ENCODE measurements at regions not wholly inside any gene's neighbourhood (a gene's known extent, or its start where the extent isn't known, plus 50 kb on each side); places are given as distances from the start of the nearest gene placed in this dataset.

DNA sequence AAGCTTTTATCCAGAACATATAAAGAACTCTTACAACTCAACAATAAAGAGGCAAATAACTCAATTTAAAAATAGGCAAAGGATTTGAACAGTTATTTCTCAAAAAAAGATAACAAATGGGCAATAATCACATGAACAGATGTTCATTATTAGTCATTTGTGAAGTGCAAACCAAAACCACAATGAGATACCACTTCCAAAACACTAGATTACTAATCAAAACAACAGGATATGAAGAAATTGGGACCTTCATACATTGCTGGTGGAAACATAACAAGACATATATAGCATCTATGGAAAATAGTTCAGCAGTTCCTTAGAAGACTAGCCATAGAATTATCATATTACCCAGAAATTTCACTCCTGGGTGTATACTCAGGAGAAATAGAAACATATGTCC lies 224.6 kb downstream of the FBXO8 start:
- no peaks in the 10 kb centered on the region for H3K27me3 Mint-ChIP-seq (ENCODE audit: low read depth, unreplicated experiment)
- Histone ChIP-seq H3K9ac (ENCODE audit: low read length) (no peak overlapping the region), H3K79me2 (ENCODE audit: insufficient read depth, low read length) (no peaks in the 10 kb centered on the region), H3K27ac (ENCODE audit: low read depth, low read length) (no peak overlapping the region), H3K4me1 (ENCODE audit: insufficient read depth, low read length) (no peaks in the 10 kb centered on the region), H3K9me3 (ENCODE audit: insufficient read depth, low read depth, low read length) (no peaks in the 10 kb centered on the region), H3K4me3 (ENCODE audit: insufficient read depth, low read depth, low read length) (no peak overlapping the region), H3K4me2 (ENCODE audit: low read length) (no peak overlapping the region), H3K27me3 (ENCODE audit: insufficient read depth, low read length) (no peaks in the 10 kb centered on the region), H2AFZ (ENCODE audit: low read depth, low read length) (no peak overlapping the region), H3K36me3 (ENCODE audit: insufficient read depth, low read length) (no peaks in the 10 kb centered on the region), H4K20me1 (ENCODE audit: insufficient read depth, low read length) (no peaks in the 10 kb centered on the region)
- H3K4me1 Mint-ChIP-seq (ENCODE audit: low read depth, unreplicated experiment) = no peaks in the 10 kb centered on the region
- no peaks in the 10 kb centered on the region for H3K36me3 Mint-ChIP-seq (ENCODE audit: low read depth, unreplicated experiment)
- FAIRE-seq (no peak), DNase-seq (ENCODE audit: low read depth) (no peak)
- H3K27ac Mint-ChIP-seq (ENCODE audit: unreplicated experiment) = no peak overlapping the region
- no peak overlapping the region for H3K4me3 Mint-ChIP-seq (ENCODE audit: unreplicated experiment)
- TF ChIP-seq CTCF (IDR thresholded peaks at IDR 0.05; ENCODE audit: insufficient read depth, low read depth, low read length) = no peak
- no peak for TF ChIP-seq EZH2 (IDR thresholded peaks at IDR 0.05; ENCODE audit: insufficient read depth, low read length)
- H3K9me3 Mint-ChIP-seq (ENCODE audit: unreplicated experiment) = no peaks in the 10 kb centered on the region

DNA sequence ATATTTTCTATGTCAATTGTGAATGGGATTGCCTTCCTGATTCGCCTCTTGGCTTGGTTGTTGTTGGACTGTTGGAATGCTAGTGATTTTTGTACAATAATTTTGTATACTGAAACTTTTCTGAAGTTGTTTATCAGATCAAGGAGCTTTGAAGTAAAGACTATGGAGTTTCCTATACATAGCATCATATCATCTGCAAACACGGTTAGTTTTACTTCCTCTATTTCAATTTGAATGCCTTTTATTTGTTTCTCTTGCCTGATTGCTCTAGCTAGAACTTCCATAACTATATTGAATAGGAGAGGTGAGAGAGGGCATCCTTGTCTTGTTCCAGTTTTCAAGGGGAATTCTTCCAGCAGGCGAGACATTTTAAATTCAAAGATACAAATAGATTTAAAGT lies 226.5 kb downstream of the FBXO8 start:
- Mint-ChIP-seq H3K4me1 (ENCODE audit: low read depth, unreplicated experiment) (no peaks in the 10 kb centered on the region), H3K27me3 (ENCODE audit: low read depth, unreplicated experiment) (no peaks in the 10 kb centered on the region), H3K4me3 (ENCODE audit: unreplicated experiment) (no peak overlapping the region), H3K36me3 (ENCODE audit: low read depth, unreplicated experiment) (no peaks in the 10 kb centered on the region), H3K27ac (ENCODE audit: unreplicated experiment) (no peak overlapping the region), H3K9me3 (ENCODE audit: unreplicated experiment) (no peaks in the 10 kb centered on the region)
- Histone ChIP-seq H3K27ac (ENCODE audit: low read depth, low read length) (no peak overlapping the region), H3K4me2 (ENCODE audit: low read length) (no peak overlapping the region), H3K79me2 (ENCODE audit: insufficient read depth, low read length) (no peaks in the 10 kb centered on the region), H3K9ac (ENCODE audit: low read length) (no peak overlapping the region), H2AFZ (ENCODE audit: low read depth, low read length) (no peak overlapping the region), H4K20me1 (ENCODE audit: insufficient read depth, low read length) (no peaks in the 10 kb centered on the region), H3K27me3 (ENCODE audit: insufficient read depth, low read length) (no peaks in the 10 kb centered on the region), H3K4me1 (ENCODE audit: insufficient read depth, low read length) (no peaks in the 10 kb centered on the region), H3K36me3 (ENCODE audit: insufficient read depth, low read length) (no peaks in the 10 kb centered on the region), H3K4me3 (ENCODE audit: insufficient read depth, low read depth, low read length) (no peak overlapping the region), H3K9me3 (ENCODE audit: insufficient read depth, low read depth, low read length) (no peaks in the 10 kb centered on the region)
- FAIRE-seq = no peak
- DNase-seq (ENCODE audit: low read depth) = no peak
- TF ChIP-seq CTCF (IDR thresholded peaks at IDR 0.05; ENCODE audit: insufficient read depth, low read depth, low read length) (no peak), EZH2 (IDR thresholded peaks at IDR 0.05; ENCODE audit: insufficient read depth, low read length) (no peak)

- Histone ChIP-seq H3K4me2 (ENCODE audit: low read length) (no peak overlapping the region), H3K4me3 (ENCODE audit: insufficient read depth, low read depth, low read length) (no peak overlapping the region), H3K9ac (ENCODE audit: low read length) (no peak overlapping the region), H3K27me3 (ENCODE audit: insufficient read depth, low read length) (no peaks in the 10 kb centered on the region), H4K20me1 (ENCODE audit: insufficient read depth, low read length) (no peaks in the 10 kb centered on the region), H3K27ac (ENCODE audit: low read depth, low read length) (no peak overlapping the region), H2AFZ (ENCODE audit: low read depth, low read length) (no peak overlapping the region), H3K9me3 (ENCODE audit: insufficient read depth, low read depth, low read length) (no peaks in the 10 kb centered on the region), H3K4me1 (ENCODE audit: insufficient read depth, low read length) (no peaks in the 10 kb centered on the region), H3K79me2 (ENCODE audit: insufficient read depth, low read length) (no peaks in the 10 kb centered on the region), H3K36me3 (ENCODE audit: insufficient read depth, low read length) (no peaks in the 10 kb centered on the region)
- no peaks in the 10 kb centered on the region for H3K27me3 Mint-ChIP-seq (ENCODE audit: low read depth, unreplicated experiment)
- H3K4me3 Mint-ChIP-seq (ENCODE audit: unreplicated experiment) = no peak overlapping the region
- H3K9me3 Mint-ChIP-seq (ENCODE audit: unreplicated experiment) = no peaks in the 10 kb centered on the region
- FAIRE-seq (no peak), DNase-seq (ENCODE audit: low read depth) (no peak)
- H3K4me1 Mint-ChIP-seq (ENCODE audit: low read depth, unreplicated experiment) = no peaks in the 10 kb centered on the region
- H3K27ac Mint-ChIP-seq (ENCODE audit: unreplicated experiment) = no peak overlapping the region
- no peak for TF ChIP-seq CTCF (IDR thresholded peaks at IDR 0.05; ENCODE audit: insufficient read depth, low read depth, low read length)
- no peak for TF ChIP-seq EZH2 (IDR thresholded peaks at IDR 0.05; ENCODE audit: insufficient read depth, low read length)
- H3K36me3 Mint-ChIP-seq (ENCODE audit: low read depth, unreplicated experiment) = no peaks in the 10 kb centered on the region
Observed at GRCh38 chr4:174055344-174055743, 228.1 kb downstream of the FBXO8 start.
